Type B pancreatic cell (in vitro differentiated cells): ENCODE measurements at regions not wholly inside any gene's neighbourhood (a gene's known extent, or its start where the extent isn't known, plus 50 kb on each side); places are given as distances from the start of the nearest gene placed in this dataset.

Experiments
- DNase-seq: peaks from one replicate; pipeline ENCODE4 v3.0.0; 2021; ENCODE audit warnings: mixed read lengths; ENCODE audit not compliant: unreplicated experiment; ENCODE audit errors: extremely low spot score
- H3K27ac Mint-ChIP-seq: 2 replicates; pipeline ENCODE4 v1.8.0; 2021; ENCODE audit warnings: mild to moderate bottlenecking, mixed read lengths
- H3K27me3 Mint-ChIP-seq: 2 replicates; pipeline ENCODE4 v1.8.0; 2021; ENCODE audit warnings: mixed read lengths
- H3K36me3 Mint-ChIP-seq: 2 replicates; pipeline ENCODE4 v1.8.0; 2021; ENCODE audit warnings: mixed read lengths
- H3K4me1 Mint-ChIP-seq: one replicate; pipeline ENCODE4 v1.8.0; 2021; ENCODE audit warnings: mixed read lengths; ENCODE audit not compliant: unreplicated experiment
- H3K4me3 Mint-ChIP-seq: 2 replicates; pipeline ENCODE4 v1.8.0; 2021; ENCODE audit warnings: mild to moderate bottlenecking, mixed read lengths
- H3K9me3 Mint-ChIP-seq: 2 replicates; pipeline ENCODE4 v1.8.0; 2021; ENCODE audit warnings: mixed read lengths
- CTCF ChIP-seq: fragments of 200-600 bp; sonication (generic); conservative IDR thresholded peaks from 2 replicates; pipeline ENCODE4 v1.5.0; 2021; ENCODE audit warnings: antibody characterized with exemption, mild to moderate bottlenecking

GRCh38 chr4:147388018-147388417 lies 92.9 kb upstream of the EDNRA start:
- Mint-ChIP-seq H3K27me3 (no peaks in the 10 kb centered on the region), H3K9me3 (peaks cover 6% of the 10 kb centered on the region), H3K4me3 (no peak overlapping the region), H3K27ac (no peak overlapping the region), H3K36me3 (peaks cover 3% of the 10 kb centered on the region), H3K4me1 (no peaks in the 10 kb centered on the region)
- no peak for TF ChIP-seq CTCF
- no peak for DNase-seq

- Mint-ChIP-seq H3K4me3 (no peak overlapping the region), H3K27ac (no peak overlapping the region), H3K27me3 (no peaks in the 10 kb centered on the region), H3K4me1 (no peaks in the 10 kb centered on the region), H3K9me3 (no peaks in the 10 kb centered on the region), H3K36me3 (no peaks in the 10 kb centered on the region)
- no peak for DNase-seq
- no peak for TF ChIP-seq CTCF
Observed at GRCh38 chr4:147396105-147396504, 84.8 kb upstream of the EDNRA start.

- Mint-ChIP-seq H3K36me3 (no peaks in the 10 kb centered on the region), H3K27ac (no peak overlapping the region), H3K4me3 (no peak overlapping the region)
Observed at GRCh38 chr4:147398556-147398955, 82.3 kb upstream of the EDNRA start.

GRCh38 chr4:147400721-147401120 lies 80.2 kb upstream of the EDNRA start:
- Mint-ChIP-seq H3K9me3 (peaks cover 5% of the 10 kb centered on the region), H3K4me3 (no peak overlapping the region), H3K4me1 (no peaks in the 10 kb centered on the region), H3K27ac (no peak overlapping the region), H3K36me3 (no peaks in the 10 kb centered on the region), H3K27me3 (no peaks in the 10 kb centered on the region)
- no peak for DNase-seq
- no peak for TF ChIP-seq CTCF

More at GRCh38 chr4:147398556-147398955, 82.3 kb upstream of the EDNRA start:
- DNase-seq, result no peak
- Mint-ChIP-seq H3K9me3 (no peaks in the 10 kb centered on the region), H3K27me3 (no peaks in the 10 kb centered on the region), H3K4me1 (no peaks in the 10 kb centered on the region)
- TF ChIP-seq CTCF, result no peak

GRCh38 chr4:147401221-147401620 lies 79.7 kb upstream of the EDNRA start:
- Mint-ChIP-seq H3K4me3 (no peak overlapping the region), H3K9me3 (peaks cover 5% of the 10 kb centered on the region), H3K4me1 (no peaks in the 10 kb centered on the region), H3K27me3 (no peaks in the 10 kb centered on the region), H3K36me3 (no peaks in the 10 kb centered on the region), H3K27ac (no peak overlapping the region)
- DNase-seq, result no peak
- TF ChIP-seq CTCF, result no peak
